Forelimb muscle (tissue), 1 donor: ENCODE measurements at regions not wholly inside any gene's neighbourhood (a gene's known extent, or its start where the extent isn't known, plus 50 kb on each side); places are given as distances from the start of the nearest gene placed in this dataset.

Source experiments
- DNase-seq: peaks from one replicate; pipeline ENCODE4 v3.0.0-alpha.2; 2013; ENCODE audit warnings: low read depth

DNA sequence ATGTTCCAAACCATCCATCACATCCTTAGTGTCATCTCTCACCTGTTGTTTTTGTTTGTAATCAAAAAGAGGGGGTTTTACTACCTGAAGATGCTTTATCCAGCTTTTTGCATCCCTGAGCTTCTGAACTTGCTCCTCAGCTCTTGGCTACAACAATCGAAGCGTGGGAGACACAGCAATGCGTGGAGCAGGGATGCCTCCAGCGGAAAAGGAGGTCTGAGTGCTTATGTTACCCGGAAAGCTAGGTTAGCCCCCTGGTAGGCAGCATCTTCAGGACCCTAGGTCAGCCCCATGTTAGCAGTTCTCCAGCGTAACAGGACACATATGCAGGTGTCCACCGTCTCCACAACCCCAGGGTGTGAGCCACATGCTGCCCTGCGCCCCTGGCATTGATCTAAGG is 141.5 kb downstream of the RRAGC start:
- DNase-seq: no peak

DNA sequence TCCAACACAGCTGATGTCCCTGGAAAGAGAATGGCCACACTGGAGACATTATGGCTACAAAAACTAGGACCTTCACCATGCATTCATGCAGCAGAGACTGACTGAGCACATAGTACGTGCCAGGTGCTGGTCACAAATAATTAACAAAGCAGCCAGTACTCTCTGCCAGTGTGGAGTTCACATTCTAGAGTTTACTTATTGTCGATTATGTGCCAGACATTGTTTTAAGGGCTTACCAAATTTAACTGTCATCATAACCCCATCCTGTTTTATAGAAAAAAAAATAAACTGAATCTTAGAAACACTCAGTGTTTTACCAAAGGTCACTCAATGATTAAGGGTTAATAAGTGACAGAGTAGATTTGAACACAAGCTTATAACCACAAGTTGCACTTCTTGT is 143.3 kb downstream of the RRAGC start:
- DNase-seq: no peak

DNA sequence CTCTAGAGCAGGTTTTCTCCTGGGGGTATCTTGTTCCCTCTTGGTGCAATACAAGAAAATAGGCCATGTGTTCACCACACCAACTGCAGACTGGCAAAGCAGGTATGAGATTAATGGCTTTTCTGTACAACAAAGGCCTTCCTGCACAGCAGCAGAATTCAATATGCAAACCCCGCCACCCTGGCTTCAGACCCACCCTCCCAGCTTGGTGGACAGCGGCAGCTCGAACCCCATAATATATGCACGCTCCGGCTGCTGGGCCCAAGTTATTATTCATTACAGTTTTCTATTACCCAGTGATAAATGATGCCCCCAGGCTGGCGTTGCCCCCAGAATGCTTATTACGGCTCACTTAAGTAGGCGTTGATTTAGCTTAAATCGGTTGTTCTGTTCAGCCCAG is 144.2 kb downstream of the RRAGC start:
- DNase-seq: no peak

DNA sequence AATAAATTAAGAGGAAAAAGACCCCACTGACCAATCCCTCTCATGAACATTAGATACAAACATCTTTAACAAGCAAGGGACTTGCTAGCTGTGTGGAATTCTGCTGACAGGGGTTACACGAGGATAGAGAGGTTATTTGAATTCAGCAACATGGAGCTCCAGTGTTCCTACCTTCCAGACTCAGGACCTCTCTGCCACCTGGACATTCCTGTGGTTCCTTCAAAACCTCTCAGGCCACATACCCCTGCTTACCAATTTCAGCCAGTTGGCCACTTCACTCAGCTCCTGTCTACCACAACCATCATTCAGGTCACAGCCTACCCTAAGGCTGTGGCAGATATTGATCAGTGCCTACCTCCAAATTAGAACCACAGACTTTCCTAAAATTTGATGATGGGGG is 147.5 kb downstream of the RRAGC start:
- no peak for DNase-seq

DNA sequence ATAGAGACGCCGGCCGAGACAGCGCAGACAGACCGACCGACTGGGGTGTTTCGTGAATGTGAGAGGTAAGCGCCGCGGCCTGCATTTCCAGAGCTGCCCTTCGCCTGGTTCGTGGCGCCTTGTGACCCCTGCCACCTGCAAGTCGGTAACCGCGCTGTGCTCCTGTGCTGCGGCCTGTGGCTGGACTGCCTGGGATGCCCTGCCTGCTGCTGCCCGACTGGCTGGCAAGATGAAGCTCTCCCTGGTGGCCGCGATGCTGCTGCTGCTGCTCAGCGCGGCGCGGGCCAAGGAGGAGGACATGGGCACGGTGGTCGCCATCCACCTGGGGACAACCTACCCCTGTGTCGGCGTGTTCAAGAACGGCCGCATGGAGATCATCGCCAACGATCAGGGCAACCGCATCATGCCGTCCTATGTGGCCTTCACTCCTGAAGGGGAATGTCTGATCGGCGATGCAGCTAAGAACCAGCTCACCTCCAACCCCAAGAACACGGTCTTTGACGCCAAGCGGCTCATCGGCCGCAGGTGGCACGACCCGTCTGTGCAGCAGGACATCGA is 150.8 kb downstream of the RRAGC start:
- no peak for DNase-seq

DNA sequence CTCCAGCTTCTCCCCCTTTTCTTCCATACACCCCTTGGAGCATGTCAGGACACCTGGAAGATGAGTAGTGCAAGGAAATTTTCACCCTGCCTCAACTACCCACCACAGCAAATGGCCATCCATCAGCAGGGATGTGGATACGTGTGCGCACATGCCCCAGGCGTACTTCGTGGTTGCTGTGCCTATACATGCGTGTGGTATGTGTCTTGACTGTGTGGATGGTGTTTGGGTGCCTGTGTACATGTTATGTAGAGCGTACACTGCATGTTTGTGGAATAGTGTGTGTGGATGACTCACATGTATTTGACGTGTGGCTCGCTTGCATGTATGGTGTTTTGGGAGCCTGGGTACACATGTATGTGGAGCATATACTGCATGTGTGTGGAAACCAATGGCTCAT is 158.5 kb downstream of the RRAGC start:
- no peak for DNase-seq

DNA sequence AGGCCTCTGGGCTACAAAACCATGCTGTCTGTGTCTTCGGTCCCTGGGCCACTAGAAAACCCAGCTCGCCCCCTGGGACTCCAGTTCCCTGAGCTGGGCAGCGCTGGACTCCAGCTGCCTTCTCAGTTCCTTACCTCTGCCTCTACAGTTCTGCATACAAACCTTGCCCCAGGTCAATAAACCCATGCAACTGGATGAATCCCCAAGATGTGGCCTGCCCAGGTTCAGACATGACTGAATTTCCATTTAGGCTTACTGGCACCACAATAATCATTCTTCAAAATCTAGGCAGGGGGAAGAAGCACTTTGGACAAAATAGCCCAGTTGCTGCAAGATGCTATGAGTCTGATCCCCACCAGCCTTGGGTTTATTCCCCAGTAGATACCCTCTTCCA is 159.5 kb downstream of the RRAGC start:
- no peak for DNase-seq

DNA sequence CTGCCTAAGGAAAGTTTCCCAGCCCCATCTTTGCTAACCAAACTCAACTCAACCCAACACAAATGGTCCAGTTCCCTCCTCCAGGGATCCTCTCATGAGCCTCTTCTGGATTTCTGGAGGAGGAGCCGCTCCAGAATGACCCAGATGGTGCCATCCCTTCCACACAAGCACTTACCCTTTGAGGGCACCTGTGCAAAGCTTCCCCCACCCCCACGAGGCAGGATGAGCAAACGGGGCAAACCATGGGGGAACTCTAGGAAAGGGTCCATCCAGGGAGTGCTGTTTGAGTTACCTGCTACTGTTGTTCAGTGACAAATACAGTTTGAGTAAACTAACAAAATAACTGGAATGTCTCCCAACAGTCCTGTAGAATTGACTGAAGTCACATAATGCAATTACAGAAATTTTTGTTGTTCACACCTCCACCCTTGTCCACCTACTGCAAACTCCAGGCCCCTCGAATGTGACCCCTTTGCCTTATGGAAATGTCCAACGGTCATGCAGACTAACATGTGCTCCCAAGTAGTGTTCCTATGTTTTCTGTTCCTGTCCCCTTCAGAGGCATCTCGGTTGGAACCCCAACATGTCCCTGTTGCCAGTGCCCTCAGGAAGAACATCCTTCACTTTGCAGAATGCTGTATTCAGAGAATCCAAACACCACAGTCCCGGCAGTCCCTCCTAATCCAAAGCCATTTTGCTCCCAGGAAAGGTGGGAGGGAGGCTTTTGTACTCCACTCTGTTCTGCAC is 160.1 kb downstream of the RRAGC start:
- no peak for DNase-seq

DNA sequence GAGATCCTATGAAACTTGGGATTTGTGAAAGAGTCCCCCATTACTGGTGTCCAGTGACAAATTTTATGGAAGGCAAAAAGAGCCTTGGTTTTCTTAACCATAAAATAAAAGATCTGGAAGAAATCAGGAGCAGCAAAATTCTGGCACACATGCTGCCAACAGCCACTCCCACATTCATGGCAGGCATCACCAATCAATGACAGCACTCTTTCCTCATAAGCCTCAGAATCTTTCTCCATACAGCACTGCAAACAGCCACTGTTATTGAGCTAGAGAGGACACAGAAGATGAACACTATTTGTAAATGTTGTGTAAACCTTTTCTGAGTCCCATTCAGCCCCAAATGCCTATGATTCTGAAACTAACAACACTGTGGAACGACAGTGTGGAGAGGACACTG is 162.2 kb downstream of the RRAGC start:
- no peak for DNase-seq

DNA sequence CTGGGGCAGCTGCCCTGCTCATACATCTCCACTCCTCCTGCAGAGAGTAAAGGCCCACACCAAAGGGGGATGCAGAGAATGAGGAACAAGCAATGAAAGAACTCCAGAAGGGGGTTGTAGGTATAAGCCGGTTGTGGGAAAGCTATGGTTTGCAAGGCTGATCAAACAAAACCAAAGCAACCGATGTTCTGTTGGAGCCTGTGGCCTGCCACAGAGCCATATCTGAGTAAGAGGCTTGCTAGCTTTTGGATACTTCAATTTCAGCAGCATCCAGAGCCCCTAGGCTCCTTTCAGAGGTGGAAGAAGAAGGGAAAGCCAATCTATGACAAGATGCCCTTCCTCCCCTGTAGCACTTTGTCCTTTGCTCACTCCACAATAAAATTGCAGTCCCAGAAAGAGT is 163.2 kb downstream of the RRAGC start:
- no peak for DNase-seq

DNA sequence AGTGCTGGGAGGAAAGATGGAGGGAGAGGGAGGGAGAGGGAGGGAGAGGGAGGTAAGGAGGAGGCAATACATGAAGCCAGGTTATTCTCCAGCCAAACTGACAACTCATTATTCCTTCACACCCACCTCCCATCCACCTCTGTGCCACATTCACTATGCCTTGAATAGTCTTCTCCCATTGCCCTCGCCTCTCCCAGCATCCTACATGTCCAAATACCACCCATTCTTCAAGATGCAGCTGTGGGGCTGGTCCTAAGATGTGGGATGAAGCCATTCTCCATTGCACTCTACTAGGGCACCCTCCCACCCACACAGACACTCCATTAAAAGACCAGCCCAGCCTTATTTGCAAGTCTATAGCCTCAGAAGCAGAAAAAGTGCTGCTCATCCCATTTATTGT is 165.8 kb downstream of the RRAGC start:
- no peak for DNase-seq

DNA sequence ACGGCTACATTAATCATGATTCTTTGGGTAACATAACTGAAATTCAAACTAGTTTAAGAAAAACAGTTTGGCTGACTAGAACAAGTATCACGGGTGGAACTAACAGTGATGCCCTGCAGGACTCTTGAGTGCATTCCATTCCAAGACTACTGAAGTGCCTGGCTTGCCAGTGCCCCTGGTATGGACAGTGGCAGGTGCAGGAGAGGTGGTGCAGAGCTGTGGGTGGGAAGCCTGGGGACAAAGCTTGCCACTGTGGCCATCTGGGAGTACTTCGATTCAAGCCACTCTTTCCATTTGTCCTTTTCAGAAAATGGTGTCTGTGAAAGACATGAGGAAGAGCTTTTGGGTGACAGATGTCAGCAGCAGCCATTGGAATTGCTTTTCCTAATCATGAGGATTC is 166.5 kb downstream of the RRAGC start:
- DNase-seq: no peak

DNA sequence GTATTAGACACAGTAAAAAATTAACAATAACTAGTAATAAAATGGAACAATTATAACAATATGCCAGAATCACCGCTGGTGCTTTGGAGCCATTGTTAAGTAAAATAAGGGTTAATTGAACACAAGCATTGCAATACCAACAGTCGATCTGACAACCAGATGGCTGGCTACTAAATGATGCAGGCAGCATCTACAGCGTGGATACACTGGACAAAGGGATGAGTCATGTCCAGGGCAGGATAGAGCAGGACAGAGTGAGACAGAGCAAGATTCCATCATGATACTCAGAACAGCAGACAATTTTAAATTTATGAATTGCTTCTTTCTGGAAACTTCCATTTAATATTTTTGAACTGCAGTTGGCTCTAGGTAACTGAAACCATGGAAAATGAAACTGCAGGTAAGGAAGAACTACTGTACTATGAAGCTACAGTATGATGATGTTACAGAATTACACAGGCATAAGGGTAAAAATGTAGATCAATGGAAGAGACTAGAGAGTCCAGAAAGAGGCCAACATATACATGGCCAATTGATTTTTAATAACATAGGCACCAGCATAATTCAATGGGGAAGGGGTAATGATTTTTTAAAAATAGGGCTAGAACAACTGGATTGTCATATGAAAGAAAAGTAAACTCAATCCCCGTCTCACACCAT is 168.7 kb downstream of the RRAGC start:
- no peak for DNase-seq

DNA sequence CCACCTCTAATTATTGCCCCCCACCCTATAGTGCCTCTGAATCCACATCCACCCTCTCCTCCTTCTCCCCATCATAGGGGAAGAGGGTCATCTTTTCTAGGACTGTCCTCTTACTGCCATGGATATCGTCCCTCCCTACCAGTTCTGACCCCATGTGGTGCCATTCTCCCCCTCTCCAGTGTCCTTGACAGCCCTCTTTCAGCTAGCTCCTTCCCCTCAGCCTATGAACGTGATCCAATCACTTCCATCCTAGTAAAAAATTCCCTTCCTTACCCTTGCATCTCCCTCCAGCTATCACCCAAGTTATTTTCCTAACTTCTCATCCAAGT is 172.7 kb downstream of the RRAGC start:
- no peak for DNase-seq

DNA sequence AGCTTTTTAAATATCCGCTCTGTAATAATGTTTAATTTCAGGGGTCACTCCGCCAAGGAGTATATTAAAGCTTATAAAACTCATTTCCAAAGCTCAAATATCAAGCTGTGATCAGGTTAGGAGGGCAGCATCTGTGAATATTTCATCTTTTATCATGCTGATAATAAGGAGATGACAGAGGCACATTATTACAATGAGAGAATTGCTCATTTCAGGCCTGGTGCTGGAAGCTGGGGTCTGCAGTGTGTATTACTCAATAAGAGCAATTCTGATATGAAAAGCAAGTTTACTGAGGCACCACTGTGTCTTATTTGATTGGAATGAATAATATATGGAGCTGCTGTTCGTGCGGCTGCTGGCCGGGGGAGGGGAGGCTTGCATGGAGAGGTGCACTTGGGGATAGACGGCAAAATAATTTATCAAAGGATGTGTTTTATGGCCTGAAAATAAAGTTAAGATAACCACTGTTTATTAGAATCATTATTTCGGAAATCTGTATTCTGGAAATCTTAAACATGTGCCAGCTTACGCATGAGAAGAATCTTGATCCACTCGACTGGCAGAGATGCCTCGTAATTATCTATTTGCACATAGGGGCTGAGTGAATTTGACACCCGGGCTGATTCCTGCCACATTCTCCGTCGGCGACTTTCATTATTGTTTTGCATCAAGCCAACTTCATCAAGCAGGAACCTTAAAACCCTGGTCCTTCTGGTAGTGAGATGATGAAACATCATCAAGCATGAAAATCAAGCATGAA is 173.2 kb downstream of the RRAGC start:
- DNase-seq: no peak

DNA sequence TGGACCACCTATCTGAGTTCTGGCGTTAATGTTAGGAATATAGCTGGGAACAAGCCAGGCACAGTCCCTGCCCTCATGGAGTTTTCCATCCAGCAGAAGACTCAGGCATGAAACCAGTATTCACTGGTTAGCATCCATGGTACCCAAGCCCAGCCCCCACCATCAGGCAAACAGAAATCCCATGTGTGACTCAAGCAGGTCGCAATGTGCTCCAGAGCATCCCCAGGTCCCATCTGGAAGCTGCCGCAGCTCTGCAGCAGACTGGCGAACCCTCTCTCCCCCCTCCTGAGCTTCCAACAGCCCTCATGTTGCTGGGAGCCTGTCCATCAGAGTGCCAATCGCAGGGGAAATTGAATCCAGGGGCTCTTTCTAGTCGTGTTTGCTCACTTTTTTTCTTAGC is 174.2 kb downstream of the RRAGC start:
- no peak for DNase-seq

DNA sequence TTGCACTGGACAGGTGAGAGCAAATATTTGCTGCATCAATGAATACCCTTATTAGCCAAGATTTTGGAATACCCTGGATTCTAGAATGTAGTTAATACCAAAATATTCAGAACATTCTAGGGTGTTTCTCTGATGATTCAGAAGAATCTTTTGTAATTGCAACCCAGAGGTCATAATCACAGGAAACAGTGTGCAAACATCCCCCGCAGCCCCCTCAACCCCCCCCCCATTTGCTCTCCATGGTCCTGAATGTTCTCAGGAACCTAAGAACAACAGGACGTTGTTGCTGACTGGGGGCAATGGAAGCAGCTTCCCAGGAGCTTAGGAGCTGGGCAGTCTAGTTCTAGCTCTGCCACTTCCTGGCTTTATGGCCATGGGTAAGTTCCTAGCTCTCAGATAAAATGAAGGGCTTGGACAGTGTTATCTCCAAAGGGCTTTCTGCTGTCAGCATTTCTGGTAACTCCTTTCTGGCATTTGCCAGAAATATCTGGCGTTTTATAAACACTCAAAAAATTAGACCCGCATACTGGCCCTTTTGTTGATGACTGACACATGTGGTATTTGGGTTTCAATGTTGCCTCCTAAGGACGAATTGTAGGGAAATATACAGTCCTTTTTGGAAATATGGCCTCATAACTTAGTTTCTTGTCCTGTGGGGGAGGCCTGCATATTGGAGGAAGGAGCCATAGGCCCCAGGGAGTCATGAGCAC is 178.6 kb downstream of the RRAGC start:
- DNase-seq: no peak

DNA sequence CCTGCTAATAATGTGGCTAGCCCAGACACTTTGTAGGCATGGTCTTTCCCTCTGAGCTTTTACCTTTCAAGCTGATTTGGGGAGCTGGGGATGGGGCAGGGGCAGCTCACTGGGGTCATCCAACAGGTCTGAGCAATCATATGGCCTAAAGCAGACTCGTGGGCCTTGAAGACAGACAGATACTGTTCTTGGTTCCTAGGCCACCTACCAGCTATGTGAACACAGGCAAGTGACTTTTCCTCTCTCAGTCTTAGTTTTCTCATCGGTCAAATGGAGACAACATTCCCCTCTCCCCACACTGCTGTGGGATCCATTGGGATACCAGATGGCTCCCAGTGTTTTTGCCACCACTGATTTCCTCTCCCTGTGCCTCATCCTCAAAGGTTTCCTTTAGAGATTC is 181.8 kb downstream of the RRAGC start:
- DNase-seq: no peak

DNA sequence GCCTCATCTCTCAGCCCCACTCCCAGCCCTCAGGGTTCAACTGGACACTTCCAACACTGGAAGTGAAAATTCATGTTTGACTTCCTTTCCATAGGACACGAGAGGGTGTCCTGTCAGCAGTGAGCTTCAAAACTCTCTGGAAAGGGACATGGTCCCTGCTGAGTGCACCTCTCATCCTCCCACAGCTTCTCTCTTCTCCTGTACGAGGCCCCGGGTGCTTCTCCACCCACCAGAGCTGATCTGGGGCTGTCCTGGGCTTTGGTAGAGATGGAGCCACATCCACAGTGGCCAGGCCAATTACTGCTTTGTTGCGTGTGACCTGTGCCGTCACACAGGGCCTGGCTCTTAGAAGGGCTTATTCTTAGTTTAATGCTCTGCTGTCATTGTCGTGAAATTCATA is 182.3 kb downstream of the RRAGC start:
- DNase-seq: no peak

DNA sequence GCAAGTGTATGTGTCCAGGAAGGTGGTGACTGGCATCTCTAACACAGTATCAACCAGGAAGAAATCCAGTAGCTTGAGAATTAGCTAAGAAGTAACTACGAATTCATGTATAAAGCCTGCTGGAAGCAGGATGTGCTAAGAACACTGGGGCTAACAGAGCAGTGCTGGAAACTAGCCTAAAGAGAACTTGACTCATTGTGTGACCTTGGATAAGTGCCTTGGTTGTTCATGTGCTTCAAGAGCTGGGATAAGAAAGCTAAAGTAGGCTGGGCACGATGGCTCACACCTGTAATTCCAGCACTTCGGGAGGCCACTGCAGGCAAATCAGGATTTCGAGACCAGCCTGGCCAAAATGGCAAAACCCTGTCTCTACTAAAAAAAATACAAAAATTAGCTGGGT is 186.9 kb downstream of the RRAGC start:
- DNase-seq: no peak

DNA sequence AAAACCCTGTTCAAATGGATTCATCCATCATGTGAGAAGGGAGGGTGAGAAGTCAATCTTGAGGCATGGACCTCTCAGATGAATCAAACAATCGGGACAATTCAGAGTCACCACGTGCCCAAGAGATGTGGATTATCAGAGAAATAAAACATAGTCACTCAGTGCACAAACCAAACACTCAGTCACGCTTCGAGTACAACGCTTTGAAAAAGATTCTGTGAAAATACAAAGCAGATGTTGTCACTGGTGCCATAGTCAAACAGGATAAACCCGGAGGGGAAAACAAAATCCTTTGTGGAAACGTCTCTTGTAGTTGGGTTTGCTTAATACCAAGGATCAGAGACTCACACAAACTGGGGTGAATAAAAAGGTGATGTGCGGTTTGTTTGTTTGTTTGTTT is 188.4 kb downstream of the RRAGC start:
- no peak for DNase-seq

DNA sequence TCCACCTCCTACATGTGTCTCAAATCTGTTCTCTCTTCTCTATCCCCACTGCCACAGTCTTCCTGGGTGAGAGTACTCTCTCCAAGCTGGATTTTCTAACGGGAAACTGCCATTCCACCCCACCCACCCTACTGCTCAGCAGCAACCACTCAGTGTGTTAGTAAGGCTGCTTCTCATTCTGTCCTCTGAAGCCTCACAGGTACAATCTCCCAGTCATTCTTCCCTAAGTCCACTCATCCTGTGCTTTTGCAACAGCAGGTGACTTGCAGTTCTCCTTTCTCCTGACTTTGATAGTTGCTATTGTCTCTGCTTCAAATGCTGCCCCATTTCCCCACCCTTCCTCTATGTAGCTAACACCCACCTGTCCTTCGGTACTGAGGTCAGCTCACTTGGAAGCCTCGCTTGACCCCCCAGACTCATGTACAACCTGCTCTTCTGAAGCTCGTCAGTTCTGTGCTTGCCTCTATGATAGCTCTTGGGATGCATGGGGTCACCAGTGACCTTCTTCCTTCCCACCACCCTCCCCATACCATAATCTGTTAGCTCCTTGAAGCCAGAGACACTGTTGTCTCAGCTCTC is 188.9 kb downstream of the RRAGC start:
- no peak for DNase-seq
